GM19455 (cell line): ENCODE measurements at regions not wholly inside any gene's neighbourhood (a gene's known extent, or its start where the extent isn't known, plus 50 kb on each side); places are given as distances from the start of the nearest gene placed in this dataset.

Experiments used
- ATAC-seq: cut with Tn5 transposase; IDR thresholded peaks from one replicate; pipeline ENCODE4 v1.9.1; 2021; ENCODE audit not compliant: unreplicated experiment

DNA sequence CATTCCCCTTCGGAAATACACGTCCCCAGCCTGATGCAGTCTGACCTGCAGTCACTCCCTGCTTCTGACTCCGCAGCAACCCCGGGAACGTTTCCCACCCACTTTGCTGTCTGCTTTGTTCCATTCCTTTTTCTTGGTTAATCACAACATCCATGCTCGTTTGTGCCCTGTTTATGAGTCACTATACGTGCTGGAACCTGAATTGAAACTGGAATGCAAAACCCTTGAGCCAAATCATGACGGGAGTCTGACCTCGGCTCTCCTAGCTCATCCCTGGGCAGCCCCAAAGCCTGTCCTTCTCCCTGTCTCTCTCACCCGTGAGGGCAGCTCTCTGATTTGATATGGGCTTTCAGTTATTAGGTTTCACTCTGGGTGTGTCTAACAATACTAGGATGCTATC, 57.1 kb upstream of the RNF152 start:
- ATAC-seq = no peak

DNA sequence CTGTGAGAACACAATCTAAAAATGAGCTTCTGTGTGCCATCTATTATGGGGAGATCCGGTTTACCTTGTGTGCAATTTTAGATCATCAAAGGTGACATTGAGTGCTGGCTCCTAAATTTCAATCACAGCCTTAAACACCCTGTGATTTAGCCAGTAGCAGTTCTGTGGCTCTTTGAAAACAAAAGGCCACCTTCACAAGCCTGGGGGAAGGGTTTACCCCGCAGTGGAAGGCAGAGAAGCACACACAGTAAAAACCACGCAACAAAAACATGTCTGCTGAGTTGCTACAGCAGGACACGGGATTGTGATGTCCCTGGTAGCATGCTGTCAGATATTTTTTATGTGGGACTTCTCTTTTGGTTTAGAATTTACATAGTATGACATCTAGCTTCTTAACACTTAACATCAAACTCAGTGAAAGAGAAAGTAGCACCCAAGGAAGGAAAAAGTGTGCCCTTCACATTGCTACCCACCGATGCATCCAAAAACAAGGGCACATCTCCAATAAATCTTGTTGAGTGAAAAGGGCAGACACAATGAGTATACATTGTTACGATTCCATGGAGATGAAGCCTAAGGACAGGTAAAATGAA, 56.1 kb upstream of the RNF152 start:
- ATAC-seq = no peak

DNA sequence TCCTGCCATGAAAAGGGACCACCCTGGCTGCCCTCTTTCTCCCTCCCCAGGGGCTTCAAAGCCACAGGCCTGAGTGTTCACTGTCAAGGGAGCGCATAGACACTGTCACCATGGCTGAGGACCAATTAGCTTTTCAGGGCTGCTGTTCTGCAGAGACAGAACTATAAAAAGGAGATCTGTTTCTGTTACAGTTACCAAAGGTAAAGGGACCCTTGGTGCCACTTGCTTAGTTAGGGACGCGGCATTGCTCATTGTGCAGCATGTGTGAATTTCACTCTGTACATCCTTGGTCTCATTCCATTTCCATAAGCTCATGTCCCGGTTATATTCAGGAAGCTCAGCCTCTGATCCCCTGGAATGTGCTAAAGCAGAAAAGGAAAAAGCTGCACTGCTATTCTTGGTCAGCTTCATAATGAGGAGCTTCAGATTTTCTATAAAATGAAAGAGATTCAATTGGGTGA, 55.5 kb upstream of the RNF152 start:
- ATAC-seq = no peak

DNA sequence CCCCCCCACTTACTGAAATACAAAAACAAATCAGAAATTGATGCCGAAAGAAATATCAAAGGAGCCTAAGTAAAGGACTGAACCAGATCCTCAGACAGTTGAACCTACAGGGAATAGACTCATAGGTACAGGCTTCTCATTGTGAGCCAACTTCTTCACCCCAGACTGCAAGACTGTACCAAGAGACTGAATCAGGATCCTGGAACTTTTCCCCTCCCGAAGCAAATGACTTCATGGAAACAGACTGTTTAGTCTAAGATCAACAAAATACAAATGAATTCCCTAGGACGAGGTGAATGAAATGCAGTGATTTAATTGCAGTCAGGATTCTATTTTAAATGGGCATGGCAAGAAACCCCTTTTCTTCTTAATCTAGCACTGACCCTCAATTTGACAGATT, 53.6 kb upstream of the RNF152 start:
- ATAC-seq = no peak

DNA sequence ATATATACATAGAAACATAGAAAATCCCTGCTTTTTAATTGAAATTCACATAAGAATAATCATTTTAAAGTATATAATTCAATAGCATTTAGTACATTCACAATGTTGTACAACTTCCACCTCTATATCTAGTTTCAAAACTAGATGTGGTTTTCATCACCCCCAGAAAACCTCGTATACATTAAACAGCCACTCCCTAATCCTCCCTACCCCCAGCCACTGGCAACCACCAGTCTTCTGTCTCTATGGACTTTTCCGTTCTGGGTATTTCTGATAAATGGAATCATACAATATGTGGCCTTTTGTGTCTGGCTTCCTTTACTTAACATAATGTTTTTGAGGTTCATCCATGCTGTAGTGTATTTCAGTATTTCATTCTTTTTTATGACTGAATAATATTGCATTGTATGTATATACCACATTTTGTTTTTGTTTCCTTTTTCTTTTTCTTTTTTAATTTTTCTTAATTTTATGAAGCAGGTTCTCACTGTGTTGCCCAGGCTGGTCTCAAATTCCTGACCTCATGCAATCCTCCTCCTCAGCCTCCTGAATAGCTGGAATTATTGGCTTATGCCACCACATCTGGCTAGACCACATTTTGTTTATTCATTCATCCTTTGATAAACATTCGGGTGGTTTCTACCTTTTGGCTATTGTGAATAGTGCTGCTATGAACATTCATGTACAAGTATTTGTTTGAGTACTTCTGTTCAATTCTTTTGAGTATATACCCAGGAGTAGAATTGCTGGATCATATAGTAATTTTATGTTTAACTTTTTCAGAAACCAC, 50.6 kb upstream of the RNF152 start:
- ATAC-seq = no peak
